HG03196 (cell line): ENCODE measurements at regions not wholly inside any gene's neighbourhood (a gene's known extent, or its start where the extent isn't known, plus 50 kb on each side); places are given as distances from the start of the nearest gene placed in this dataset.
"Not testable (repeated sequence)": the region's sequence is repeated elsewhere in the genome, so short reads cannot be mapped to it uniquely, and the experiment has no call there.

Experiments
- ATAC-seq: cut with Tn5 transposase; IDR thresholded peaks from one replicate; pipeline ENCODE4 v1.9.1; 2021; ENCODE audit not compliant: unreplicated experiment

DNA sequence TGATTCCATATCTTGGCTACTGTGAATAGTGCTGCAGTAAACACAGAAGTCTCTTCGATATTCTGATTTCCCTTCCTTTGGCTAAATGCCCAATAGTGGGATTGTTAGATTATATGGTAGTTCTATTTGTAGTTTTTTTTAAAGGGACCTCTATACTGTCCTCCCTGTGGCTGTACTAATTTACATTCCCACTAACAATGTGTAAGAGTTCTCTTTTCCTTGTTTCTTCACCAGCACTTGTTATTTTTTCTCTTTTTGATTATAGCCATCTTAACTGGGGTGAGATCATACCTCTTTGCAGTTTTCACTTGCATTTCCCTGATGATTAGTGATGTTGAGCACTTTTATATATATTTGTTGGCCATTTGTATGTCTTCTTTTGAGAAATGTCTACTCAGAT lies 102.0 kb downstream of the CARTPT start:
- no peak for ATAC-seq

DNA sequence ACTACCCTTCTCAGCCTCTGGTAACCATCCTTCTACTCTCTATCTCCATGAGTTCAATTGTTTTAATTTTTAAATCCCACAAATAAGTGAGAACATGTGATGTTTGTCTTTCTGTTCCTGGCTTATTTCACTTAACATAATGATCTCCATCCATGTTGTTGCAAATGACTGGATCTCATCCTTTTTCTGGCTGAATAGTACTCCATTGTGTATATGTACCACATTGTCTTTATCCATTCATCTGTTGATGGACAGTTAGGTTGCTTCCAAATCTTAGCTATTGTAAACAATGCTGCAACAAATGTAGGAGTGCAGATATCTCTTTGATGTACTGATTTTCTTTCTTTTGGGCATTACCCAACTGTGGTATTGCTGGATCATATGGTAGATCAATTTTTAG lies 103.0 kb downstream of the CARTPT start:
- ATAC-seq = not testable (repeated sequence)

DNA sequence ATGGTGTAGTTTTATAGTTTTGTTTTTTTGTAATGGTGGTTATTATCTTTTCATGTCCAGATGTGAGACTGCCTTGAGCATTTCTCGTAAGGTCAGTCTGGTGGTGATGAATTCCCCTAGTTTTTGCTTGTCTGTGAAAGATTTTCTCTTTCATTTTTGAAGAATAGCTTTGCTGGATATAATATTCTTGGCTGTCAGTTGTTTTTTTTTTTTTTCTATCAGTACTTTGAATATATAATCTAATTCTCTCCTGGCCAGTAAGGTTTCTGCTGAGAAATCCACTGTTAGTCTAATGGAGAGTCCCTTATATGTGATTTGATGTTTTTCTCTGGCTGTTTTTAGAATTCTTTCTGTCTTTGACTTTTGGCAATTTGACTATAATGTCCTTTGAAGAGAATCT lies 106.9 kb downstream of the CARTPT start:
- ATAC-seq = no peak

DNA sequence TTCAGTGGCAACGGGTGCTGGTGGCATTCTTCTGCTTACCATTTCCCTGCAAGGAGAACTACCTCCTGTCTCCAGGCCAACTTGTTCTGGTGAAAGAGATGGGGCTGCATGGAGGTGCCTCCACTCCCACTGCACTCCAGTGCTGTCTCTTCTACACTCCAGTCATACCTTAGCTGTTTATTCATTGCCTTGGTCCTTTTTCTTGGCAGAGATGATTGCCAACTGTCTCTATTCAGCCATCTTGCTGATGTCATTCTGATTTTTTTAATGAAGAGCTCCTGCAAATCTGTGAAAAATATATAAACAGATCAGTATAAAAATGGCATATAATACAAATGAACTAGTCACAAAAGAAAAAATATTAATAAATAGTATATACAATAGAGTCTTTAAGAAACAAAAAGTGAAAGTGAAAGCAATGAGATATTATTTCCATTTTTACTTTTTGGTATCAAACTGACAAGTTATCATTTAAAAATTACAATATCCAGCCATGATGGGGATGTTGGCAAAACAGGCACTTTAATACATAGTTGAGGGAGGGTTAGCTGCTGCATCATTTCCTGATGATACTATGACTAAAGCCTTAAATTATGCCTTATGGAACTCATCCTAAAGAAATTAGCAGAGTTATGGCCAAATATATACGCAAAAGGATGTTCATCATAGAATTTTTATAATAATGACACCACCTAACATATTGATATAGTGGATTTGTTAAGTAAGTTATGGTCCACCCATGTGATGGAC lies 109.4 kb downstream of the CARTPT start:
- no peak for ATAC-seq

DNA sequence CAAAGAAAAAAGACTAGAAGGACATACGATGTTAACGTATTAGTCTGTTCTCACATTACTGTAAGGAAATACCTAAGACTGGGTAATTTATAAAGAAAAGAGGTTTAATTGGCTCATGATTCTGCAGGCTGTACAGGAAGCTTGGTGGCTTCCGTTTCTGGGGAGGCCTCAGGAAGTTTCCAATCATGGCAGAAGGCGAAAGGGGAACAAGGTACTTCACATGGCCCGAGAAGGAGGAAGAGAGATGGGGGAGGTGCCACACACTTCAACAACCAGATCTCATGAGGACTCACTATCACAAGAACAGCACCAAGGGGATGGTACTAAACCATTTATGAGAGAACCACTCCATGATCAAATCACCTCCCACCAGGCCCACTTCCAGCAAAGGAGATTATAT lies 110.1 kb downstream of the CARTPT start:
- ATAC-seq = no peak

DNA sequence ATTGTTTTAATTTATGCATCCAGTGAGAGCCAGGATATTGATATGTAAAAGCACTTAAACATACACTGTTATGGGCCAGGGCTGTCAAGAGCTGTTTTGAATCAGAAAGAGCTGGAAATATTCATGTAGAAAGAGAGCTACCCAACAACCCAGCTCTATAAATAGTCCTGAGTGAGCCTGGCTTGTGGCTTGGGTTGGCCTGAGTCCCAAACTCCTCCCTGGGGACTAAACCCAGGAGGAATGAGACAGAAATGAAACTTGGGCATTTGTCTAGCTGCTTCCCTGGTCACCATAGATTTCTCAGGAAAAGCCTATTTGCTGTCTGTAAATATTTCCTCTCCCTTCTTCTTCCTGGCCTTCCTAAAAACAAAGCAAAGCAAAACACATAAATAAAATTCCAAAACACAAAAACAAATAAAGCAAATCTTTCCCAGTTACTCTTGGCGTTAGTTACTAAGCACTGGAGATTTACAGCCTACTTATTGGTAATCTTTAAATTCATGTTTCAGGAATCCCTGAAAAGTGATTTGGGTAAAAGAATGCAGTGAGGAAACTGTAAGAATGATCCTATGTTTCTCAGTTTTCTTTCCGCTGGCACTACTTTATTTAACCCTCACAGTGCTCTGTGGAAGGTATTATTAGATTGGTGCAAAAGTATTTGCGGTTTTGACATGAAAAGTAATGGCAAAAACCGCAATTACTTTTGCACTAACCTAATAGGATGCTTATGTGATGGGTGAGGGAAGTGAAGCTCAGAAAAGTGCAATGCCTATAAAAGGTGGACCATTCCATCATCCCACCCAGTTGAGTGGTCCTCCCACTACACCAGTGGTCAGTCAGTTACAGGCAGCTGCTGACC lies 111.8 kb downstream of the CARTPT start:
- no peak for ATAC-seq

DNA sequence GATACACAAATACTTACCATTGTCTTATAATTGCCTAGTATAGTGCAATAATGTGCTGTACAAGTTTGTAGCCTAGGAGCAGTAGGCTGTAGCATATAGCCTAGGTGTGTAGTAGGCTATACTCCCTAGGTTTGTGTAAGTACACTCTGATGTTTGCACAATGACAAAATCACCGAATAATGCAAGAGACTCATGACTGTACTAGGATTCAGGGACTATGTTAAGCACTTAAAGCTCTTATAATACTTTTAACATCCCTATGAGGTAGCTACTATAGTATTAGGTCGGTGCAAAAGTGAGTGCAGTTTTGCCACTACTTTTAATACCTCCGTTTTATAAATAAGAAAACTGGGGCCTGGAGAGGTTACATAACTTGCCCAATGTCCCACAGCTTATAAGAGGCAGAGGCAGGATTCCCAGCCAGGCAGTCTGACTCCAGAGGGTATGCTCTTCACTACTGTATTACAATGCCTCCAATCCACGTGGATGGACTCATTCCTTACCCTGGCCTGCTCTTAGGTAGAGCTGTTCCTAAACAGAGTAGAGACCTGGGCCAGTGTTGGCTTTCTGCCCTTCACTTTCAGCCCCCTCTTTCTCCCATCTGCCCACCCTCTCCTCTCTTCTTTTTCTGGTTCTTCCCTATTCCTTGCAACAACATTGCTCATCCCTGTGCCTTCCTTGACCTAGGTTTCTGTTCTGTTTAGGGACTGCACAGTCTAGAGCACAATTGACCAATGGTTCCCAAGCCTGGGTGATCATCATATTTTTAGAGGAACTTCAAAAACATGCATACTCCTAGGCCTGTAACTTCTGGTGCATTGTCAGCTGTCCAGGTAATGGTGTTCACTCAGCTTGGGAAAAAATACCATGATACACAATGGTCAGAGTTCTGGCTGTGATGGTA lies 114.0 kb downstream of the CARTPT start:
- ATAC-seq = no peak

DNA sequence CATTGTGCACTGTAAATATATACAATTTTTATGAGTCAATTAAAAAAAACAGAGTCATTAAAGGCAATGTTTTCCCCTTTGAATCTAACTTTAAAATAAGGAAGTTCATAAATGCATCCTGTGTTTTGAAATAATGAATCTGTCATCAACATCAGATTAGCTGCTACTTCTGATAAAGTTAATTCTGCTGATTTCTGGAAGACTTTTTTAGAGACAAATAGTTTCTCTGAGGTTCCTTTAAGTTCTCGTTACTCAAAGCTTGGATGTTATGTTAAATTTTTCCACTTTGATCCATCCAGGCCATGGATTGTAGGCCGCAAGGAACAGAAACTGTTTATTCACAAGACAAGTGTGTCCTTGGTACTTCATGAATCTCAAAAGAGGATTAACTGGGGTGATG lies 115.5 kb downstream of the CARTPT start:
- ATAC-seq = no peak

DNA sequence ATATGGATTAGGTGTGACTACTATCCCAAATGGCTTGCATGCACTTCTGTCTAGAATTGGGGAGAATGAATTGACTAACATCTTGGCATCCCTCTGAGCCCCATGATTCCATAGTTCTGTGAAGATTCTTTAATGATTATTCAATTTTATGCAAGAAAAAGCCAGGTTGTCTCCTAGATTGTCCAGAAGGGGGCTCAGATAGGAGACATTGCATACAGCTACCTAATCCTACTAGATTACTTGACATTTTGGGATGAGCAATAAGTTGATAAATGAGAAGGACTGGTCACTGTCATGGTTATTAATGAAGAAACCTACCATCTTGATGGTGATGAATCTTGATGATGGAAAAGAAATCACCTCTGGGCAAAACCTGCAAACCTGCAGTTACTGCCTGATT lies 117.0 kb downstream of the CARTPT start:
- no peak for ATAC-seq

DNA sequence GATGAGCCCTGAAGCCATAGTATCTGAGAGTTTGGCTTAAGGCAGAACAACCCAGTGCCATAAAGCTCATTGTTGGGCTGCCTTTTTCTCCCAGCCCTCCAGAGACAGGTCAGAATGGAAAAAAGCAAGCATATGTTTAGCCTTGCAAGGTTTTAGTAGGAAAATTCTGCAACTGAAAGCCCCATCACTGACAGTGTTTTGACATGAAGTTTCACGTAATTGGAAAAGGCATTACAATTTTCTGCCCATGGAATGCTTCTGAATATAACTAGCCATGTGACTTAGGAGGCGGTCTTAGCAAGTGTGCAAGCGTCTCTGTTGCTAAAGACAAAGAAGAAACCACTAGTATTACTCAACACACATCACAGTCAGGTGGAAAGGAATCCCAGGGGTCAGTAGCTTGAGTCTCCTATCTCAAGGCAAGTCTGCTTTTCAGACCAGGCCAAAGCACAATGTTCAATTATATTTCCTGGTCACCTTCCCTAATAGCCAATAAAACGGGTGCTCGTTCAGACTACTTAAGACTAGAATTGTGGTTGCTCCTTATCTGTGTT lies 117.6 kb downstream of the CARTPT start:
- no peak for ATAC-seq

DNA sequence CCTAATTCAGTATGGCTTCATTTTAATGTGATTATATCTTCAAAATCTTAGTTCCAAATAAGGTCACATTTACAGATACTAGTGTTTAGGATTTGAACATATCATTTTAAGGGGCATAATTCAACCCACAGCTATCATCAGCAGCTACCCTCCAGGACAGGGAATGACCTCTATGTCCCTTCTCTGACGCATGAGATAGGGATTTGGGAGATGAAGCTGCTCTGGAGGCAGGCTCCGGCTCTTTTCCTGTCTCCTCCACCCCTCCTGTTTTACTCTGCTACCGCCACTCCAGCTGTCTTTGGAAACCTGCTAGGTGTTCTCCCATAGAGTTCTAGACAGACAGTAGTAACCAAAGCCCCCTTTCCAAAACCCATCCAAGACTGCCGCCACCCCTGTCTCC lies 119.2 kb downstream of the CARTPT start:
- ATAC-seq = no peak

DNA sequence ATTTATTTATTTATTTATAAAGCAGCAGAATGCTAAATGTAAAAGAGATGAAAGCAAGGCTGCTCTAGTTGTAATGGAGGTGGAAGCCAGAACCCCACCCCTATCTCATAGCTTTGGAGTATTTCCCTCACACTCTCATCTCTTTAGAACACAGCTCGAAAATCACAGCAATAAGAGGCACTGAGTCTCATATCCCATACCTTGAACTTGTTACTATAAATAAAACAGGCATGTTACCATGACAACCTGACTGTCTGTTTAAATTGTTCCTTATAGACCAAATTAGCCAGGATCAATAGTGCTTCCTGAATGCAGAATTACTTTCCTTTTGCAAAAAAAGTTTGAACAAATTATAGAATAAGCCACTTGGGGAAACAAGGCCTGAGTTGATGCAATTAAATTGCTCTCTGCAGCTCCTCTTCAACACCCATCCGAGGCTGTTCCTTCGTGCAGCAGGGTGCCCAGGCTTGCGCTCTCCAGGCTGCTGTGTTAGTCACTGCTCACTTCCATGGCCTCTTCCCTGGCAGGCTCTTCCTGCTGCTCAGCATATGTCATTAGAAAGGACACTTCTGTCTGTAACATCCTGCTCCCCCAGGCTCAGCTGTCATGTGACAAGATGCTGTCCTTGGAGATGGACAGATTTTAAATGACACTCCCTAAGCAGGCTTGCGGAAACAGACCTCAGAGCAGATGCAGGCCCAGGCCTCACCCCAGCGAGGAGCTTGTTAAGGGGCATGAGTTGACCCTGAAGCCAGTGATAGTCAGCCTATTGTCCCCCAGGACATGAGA lies 120.2 kb downstream of the CARTPT start:
- no peak for ATAC-seq

DNA sequence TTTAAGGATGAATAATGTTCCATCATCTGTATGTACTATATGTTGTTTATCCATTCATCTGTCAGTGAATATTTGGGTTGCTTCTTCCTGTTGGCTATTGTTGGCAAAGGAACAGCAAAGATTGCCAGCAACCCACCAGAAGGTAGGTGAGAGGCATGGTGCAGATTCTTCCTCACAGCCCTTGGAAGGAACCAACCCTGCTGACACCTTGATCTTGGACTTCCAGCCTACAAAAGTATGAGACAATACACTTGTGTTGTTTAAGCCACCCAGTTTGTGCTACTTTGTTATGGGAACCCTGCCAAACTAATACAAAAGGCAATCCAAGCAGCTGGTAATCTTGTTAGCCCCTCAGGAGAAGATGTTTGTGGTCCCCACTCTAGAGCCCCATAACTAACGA lies 122.0 kb downstream of the CARTPT start:
- ATAC-seq = no peak

DNA sequence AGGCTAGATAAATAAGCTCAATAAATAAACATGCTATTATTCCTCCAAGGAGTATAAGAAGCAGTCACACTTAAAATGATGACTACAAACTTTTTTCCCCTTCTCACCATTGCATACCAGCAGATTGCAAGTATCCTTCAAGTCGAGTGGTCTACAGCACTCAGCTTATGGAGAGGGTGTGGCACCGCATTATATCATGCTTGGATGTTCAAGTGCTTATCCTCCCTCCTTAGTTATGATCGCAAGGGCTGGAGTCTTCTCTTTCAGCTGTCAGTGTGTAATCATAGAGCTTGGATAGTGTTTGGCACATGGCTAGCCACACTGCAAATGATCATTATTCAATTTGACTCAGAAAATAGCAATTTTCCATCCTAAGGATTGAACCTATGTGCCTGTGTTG lies 124.0 kb downstream of the CARTPT start:
- ATAC-seq = no peak

DNA sequence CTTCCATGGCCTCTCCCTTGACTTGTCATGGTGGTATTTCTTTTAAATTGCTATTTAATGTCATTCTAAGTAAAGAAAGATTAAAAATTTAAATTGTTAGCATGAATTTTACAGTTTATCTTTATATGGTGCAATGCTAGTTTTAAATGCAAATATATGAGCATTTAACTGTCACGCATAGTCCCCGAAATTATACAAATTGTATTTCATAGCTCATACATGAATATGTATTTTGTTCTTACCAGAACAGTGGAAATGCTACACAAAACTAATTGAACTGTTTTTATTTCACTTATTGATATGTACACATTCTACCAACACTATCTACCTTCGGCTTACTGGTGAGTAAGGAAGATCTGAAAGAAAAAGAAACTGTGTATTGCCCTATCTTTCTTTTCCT lies 125.8 kb downstream of the CARTPT start:
- no peak for ATAC-seq

DNA sequence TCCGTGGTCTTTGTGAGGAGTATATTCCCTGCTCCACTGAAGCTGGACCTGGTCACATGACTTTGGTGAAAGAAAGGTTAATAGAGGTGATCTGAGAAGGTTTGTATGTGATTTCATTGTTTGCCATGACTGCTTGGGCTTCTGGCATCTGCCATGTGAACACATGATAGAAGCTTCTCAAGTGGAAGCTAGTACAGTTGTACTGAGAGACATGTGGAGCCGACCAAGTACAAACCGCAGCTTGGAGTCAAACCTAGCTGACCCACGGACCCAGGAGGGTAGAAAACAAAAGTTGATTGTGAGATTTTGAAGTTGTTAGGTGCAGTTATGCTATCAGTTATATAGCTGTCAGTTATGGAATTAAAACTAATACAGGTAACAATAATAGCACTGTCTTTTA lies 140.4 kb downstream of the CARTPT start:
- ATAC-seq = no peak

DNA sequence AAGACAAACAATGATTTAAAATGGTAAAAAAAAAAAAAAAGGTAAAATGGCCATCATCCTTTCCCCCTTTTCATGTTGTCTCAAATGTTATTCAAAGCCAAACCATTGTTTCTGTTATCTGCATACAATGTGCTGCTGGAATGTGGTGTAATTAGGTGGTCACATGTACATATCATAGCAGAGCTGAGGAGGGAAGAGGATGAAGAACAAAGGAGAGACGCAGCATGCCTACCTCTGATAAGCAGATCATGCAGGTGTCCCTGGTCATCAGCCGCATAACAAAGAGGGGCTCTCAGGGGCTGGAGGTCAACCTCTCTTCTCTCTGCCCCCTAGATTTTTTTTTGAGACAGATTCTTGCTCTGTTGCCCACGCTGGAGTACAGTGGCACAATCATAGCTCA lies 141.0 kb downstream of the CARTPT start:
- no peak for ATAC-seq

DNA sequence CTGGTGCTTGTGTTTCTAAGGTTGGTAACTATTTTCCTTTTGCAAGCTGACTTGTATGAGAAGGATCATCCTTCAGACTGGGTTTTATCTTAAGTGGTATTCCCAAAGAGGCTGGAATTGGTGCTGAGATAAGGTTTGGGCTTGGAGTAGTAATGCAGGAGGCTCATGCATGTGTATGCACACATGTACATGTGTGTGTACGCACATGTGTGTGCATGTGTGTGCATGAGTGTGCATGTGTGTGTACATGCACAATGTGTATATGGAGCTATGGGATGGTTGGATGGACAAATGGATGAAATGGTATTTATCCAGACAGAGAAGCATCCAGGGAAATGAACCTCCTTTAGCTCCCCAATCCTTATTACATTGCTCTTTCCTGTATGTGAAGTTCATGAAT lies 142.6 kb downstream of the CARTPT start:
- no peak for ATAC-seq

DNA sequence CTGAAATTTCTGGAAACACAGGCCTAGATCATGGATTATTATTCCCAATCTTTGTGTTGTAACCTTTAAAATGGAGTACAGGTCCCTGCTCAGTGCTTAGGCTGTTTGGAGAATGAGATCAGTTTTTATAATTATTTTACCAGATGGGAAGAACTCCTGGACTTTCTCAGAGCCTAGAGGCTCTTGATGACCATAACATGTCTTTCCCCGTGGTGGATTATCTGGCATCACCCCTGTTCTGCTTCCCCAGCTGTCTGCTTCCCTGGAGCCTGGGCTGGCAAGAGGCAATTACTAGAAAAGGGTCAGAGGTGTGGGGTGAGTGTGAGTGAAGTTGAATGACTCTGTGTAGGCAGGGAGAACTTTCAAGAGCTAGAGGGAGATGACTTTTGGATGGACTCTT lies 143.0 kb downstream of the CARTPT start:
- no peak for ATAC-seq

DNA sequence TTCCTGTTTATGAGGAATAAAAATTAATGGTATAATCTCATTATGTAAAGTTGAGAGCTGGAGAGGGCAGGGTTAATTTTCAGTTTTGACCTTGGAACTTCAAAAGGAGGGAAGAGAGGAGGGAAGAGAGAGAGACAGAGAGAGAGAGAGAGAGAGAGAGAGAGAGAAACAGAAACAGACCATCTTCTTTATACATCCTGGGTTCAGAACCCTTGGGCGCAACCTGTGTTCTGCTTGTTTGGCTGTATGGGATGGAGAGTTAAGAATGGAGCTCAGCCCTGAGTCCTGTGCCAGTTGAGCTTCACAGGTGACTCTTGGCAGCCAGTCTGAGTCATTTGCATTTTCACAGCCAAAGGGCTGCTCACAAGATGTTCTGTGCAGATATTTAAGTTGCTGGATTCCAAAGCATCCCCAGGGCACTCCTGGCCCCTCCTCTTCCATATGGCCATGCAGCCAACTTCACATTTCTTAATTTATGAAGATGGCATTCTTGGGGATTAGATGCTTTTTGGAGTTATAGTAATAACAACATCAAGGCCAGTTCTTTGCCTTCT lies 143.5 kb downstream of the CARTPT start:
- ATAC-seq = no peak
